ENCODE measurements at regions not wholly inside any gene's neighbourhood (a gene's known extent, or its start where the extent isn't known, plus 50 kb on each side); places are given as distances from the start of the nearest gene placed in this dataset.
"Not testable (repeated sequence)": the region's sequence is repeated elsewhere in the genome, so short reads cannot be mapped to it uniquely, and the experiment has no call there.

DNA sequence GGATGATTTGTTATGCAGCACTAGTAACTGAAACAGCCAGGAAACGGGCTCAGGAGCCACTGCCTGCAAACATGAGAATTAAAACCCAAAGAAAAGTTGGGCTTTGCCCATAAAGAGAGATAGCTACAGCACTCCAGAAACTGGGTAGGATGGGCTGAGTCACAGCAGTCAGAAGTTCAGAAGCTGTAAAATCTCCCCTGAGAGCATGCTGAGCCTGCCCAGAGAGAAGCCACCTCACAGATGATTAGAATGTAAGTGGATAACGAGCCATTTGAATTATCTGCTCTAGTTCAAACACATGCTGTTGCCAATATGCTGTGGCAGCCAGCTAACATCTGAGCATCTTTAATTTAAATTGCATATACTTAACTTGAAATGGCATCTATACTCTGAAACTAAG, 388.1 kb upstream of the ACVR2A start:
- DNase-seq (no peak), ATAC-seq (no peak)
- intact Hi-C loops (cut with micrococcal nuclease): no loop called here

DNA sequence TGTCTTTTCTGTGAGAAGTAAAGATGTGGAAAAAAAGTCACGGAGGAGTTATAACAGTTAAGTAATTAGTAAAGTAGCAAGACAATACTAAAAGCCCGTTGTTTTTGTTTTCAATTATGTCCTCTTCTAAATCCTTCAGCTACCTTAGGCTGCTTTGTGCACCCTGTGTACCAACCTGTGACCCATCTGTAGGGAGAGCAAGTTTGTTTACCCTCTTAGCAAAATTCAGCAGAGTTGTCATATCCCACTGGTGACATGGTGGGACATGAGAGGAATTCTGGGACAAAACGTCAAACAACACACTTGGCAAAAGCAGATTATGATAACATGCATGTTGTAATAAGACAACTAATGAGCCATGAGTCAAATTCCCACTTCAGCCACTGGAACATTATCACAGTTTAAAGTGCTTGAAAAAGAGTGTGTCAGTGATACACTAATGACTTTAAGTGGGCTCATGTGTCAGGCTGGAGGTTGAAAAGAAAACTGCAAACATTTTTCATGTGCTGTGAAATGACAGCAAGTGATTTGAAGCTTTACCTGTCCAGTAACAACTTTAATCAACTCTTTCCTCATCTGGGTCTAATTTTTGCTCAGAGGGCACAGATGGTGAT, 392.8 kb upstream of the ACVR2A start:
- no peak for ATAC-seq
- DNase-seq: no peak
- intact Hi-C loops (cut with micrococcal nuclease): no loop called here

DNA sequence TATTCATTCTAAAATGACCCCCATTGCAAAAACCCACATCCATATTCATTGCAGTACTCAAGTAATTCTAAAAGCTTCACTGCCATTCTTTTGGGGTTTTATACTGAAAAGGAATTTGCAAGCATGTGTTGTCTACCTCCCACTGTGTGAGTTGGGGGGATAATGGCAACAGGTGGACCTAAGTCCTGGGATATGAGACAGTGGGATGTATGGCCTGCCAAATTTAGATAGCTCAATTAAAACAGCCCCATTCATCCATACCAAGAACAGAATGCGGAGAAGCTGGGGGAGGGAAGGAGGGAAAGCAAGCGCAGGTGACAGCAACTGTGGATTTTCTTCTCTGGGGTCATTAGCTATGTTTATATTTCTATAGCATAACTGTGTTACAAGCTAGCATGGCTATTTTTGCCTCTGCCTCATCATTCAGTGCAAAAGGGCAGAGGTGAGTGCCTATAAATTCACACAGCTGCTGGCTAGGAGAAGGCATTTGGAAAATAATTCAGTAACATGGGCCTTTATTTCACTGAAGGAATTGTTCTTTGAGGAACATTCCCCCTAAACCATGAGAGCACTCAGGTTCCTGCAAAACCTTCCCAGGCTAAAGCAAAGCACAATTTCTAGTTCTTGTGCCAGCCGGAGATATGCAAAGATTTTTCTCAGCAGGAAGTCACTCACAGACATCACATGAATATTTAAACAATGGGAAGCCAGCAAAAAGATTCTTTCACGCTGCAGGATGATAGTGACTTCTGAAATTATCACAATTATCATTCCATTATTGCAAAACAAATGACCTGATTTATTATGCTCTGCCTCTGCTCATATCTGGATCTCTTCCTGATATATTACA, 393.9 kb upstream of the ACVR2A start:
- intact Hi-C loops (cut with micrococcal nuclease): no loop called here
- ATAC-seq: no peak
- no peak for DNase-seq

DNA sequence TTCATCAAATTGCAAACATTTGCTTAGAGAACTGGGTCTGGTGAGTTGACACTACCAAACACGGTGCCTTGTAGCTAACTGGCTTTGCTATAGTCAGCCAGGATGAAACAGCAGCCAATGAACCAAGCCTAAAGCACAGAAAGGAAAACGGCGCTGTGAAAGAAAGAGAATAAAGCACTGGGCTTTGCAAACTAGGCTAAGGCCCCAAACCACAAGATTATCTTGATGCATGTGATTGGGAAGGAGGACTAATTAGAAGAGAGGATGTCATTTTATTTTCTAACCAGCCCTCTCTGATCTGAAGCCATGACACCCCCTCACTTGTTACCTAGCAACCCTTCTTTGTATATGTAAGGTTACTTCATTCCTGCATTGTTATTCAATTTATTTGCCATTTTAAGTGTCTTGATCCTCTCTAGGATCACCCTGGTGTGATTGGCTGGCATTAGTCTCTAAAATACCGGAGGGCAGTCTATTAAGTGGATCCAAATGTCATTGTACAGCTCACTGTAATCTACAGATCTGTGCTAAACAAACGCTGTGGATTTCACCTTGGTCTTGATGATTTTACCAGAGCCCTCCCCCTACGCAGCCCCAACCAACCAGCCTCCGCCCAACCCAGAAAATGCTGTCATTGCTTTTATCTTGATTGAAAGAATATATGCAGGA, 395.4 kb upstream of the ACVR2A start:
- ATAC-seq: no peak
- no peak for DNase-seq
- intact Hi-C loops (cut with micrococcal nuclease): no loop called here

DNA sequence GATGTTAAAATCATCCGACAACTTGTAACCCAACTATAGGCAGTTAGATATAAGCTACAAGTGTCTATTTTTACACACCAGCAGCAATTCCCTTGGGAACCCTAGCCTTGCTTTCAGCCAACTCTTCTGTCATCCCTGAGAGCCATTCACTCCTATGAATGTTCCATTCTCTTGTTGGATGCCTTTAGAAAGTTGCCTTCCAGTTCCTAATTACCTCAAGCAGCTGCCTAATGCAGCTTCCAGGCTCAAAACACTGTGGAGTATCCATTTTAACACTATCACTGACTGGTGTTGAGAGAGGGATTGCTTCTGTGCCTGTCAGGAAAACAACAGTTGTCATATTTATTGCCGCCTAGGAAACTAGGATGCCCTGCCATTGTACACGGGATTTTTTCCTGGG, 402.0 kb upstream of the ACVR2A start:
- ATAC-seq (no peak), DNase-seq (no peak)
- intact Hi-C loops (cut with micrococcal nuclease): no loop called here

DNA sequence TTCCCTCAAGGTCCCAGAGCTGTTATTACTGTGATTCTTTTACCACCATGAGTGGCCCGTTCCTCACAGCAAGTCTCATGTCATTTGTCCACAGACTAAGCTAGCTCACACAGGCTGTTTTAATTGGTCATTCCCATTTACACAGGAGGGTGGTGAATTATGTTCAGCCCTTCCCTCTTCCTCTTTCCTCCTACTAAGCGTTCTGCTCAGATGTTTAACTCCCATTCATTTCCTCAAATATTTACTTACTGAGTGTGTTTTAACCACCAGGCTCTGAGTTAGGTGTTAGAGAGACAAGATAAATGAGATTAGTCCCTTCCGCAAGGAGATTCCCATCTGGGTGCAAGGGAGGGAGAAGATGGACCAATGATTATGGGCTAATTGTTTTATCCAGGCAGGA, 403.6 kb upstream of the ACVR2A start:
- DNase-seq (no peak), ATAC-seq (no peak)
- intact Hi-C loops (cut with micrococcal nuclease): no loop called here

DNA sequence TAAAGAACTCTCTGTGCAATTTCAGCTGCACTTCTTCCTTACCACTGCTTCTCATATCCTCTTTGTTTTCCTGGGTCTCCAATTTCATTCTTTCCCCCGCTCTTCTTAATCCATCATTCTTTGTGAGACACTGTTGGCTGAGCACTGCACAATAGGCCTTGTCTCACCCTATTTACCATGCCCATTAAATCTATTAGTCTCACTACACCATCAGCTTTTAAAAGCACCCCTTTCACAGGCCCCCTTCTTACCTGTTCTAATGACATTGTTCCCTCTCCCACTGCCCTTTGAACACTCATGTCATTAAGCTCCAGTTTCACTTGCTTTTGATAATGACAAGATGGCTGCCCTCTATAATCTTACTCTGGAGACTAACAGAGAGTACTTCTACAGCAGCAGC, 404.1 kb upstream of the ACVR2A start:
- intact Hi-C loops (cut with micrococcal nuclease): no loop called here
- DNase-seq: no peak
- ATAC-seq: no peak

DNA sequence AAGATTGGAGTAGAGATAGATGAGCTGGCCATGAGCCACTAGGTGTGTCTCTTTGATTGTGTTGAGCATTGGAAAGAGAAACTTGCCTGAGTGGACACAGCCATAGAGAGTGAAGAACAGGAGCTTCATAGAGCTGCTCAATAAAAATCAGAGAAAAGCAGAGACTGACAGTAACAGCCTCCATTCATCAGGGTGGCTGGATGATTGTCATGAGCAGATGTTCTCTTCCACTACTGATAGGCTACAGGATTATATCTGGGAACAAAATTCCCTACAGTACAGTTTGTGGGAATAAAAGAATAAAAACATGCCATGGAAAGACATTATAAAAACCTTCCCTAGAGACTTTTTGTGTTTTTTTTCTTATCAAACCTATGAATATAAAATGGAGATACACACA, 404.8 kb upstream of the ACVR2A start:
- intact Hi-C loops (cut with micrococcal nuclease): no loop called here
- ATAC-seq (no peak), DNase-seq (no peak)

DNA sequence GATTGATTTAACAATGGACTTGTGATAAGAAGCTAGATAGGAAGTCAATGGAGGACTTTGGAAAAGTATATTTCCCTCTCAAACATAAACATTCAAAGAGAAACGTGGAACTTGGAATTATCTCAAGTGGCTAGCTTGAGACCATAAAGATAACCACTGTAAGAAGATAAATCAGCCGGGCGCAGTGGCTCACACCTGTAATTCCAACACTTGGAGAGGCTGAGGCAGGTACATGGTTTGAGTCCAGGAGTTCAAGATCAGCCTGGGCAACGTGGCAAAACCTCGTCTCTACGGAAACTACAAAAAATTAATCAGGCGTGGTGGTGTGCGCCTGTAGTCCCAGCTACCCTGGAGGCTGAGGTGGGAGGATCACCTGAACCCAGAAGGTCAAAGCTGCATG, 405.9 kb upstream of the ACVR2A start:
- intact Hi-C loops (cut with micrococcal nuclease): no loop called here
- ATAC-seq: no peak

DNA sequence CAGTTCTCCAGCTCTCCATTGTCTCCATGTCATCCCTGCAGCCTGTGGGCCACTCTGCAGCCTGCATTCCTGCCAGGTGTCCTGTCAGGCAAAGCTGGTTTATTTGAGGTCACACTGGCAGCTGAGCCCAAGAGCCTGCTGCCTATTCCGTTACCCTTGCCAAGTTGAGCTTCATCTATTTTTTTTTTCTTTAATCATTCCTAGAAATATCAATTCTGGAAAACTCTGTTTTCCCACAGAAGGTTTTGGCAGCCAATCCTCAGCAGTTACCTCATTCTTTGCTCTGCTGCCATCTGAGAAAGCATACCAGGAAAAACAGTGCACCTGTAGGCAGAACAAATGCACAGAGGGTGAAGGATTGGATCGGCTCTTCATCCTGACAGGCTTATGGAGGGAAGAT, 411.0 kb upstream of the ACVR2A start:
- no peak for ATAC-seq
- no peak for DNase-seq
- intact Hi-C loops (cut with micrococcal nuclease): no loop called here

More for the DNA sequence above, 405.9 kb upstream of the ACVR2A start:
- DNase-seq: no peak

DNA sequence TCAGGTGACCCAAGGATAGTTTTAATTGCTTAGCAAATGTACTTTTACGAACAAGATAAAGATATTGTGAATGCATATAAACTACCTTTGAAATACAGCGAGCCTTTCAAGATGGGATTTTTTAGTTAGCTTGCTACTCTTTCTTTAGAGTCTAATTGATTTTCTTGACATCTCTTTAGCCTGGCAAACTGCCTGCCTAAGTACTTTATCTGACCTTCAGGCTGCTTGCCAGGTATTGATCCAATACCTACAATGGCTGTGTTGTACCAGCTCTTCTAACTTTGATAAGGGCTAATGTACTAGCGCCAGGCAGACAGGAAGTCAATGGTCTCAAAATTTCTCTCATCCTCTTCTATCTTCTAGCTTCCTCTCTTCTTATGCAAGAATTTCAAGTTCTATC, 414.4 kb upstream of the ACVR2A start:
- DNase-seq (no peak), ATAC-seq (no peak)
- intact Hi-C loops (cut with micrococcal nuclease): no loop called here

DNA sequence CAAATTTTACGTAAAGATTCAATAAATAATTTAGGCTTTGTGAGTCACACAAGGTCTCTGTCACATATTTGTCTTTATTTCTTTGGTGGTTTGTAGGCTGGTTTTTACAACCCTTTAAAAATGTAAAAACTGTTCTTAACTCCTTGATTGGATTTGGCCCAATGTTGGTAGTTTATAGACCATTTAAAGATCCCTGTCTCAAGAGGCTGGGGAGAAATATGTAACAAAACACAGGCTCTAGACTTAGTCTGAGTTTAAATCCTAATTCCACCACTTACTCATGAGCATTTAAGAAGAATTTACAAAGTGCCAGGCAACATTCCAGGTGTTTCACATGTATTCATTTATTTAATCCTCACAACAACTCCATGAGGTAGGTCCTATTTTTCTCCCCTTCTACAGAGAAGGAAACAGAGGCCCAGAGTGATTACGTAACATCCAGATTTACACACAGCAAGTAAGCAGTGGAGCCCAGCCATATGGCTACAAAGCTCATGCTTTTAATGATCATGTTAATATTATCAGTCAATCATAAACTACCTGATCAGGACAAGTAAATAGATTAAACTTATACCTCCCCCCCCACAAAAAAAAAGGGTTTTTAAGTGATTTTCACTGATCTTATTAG, 416.6 kb upstream of the ACVR2A start:
- ATAC-seq: no peak
- intact Hi-C loops (cut with micrococcal nuclease): no loop called here

DNA sequence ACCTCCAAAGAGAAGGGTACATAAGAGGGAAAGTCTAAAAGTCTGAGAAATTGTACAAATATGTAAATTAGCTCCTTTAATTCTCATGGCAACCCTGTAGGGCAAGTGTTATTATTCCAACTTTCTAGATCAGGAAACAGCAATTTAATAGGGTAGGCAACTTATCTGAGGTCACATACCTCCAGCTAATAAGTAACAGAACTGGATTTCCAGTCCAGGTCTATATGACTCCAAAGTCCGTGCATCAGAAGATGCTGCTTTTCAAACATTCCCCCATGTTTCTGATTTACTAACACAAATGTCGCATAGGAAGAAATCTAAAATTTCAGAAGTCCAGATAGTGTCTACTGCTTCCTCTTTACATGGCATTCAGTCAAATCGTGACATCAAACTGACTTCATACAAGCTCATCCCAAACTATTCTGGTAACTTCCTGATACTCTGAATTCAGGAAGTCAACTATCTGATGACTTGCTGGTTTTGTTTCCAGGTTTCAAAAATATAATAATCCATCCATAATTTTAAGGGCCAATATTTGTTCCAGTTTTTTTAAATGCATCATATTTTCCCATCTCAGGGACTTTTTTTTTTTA, 419.3 kb upstream of the ACVR2A start:
- DNase-seq (no peak), ATAC-seq (no peak)
- intact Hi-C loops (cut with micrococcal nuclease): no loop called here

More for the DNA sequence above, 416.6 kb upstream of the ACVR2A start:
- no peak for DNase-seq

DNA sequence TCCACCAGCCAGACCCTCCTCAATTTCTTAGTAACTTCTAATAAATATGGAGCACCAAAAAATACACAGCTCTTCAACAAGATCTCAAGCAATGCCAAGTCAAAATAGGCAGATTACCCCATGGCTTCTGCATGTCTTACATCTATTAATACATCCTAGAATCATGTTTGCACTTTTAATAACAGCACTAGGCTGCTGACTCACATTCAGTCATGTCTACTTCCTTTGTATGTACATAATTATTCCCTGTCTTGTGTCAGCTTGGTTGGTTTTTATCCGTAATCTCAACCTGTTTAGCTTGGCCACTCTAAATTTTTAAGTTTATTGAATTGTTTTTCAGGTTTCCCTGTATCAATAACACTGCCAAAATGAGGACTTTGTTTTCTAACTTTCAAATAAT, 420.1 kb upstream of the ACVR2A start:
- ATAC-seq (no peak), DNase-seq (no peak)
- intact Hi-C loops (cut with micrococcal nuclease): no loop called here

DNA sequence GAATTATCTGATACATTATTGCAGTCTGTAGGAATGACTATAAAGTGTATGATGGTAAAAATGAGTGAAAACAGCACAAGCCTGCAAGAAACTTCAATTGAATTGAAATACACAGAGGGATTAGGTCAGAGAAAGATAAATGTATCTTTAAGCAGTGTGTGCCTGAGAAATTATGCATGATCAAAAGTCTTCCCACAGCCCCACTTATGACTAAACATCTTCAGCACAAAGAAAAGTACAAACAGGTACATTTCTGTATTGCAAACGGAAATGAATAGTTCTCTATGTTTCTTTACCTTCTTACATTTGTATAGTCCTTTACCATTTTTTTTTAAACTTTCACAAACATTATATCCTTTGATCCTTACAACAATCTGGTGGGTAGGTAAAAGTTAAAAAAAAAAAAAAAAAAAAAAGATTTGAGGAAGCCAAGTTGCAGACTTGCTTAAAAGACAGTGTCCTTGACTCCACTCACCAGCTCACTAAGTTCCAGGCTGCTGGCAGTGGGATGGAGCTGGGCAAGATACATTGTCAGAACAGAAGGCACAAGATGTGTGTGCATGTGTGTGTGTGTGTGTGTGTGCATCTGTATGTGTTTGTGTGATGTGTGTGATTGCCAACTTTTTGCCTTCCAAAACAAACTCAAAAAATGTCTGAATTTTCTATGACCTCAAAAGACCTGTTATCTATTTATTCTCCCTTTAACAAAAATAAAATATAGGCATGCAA, 423.7 kb upstream of the ACVR2A start:
- ATAC-seq: no peak
- no peak for DNase-seq
- intact Hi-C loops (cut with micrococcal nuclease): no loop called here

DNA sequence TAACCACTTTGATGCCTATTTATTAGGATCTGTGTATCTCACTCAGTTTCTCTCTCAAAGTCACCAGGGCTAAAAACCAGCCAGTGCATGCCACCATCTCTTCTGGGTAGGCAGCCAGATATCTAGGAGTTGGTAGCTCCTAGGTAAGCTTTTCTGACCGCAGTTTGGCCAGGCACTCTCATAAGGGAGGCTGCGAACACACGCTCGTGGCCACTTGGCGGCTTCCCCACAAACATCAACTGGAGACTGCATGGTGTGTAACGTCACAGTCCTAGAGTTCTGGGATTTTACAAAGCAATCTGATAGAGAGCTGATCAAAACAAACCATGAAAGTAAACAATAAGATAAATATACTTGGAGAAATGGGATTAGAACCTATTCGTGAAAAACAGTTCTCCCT, 424.3 kb upstream of the ACVR2A start:
- ATAC-seq (no peak), DNase-seq (no peak)
- intact Hi-C loops (cut with micrococcal nuclease): no loop called here

DNA sequence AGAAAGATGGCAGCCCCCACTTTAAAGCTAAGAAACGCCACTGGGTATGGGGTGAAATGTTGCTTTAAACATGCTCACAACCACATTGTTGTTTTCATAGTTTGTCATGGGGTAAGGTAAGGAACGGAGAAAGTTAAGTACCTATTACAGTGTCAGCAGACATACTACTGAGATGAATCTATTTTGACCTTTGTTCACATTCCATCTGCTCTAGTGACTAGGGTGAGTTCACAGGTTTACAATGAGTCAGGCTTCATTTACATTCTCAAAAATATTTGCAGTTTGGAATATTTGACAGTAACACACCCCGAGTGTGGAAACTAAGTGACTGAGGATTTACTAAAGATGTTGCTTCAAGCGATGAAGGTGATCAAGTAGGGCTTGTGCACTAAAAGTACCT, 428.7 kb upstream of the ACVR2A start:
- no peak for ATAC-seq
- intact Hi-C loops (cut with micrococcal nuclease): no loop called here
- no peak for DNase-seq

DNA sequence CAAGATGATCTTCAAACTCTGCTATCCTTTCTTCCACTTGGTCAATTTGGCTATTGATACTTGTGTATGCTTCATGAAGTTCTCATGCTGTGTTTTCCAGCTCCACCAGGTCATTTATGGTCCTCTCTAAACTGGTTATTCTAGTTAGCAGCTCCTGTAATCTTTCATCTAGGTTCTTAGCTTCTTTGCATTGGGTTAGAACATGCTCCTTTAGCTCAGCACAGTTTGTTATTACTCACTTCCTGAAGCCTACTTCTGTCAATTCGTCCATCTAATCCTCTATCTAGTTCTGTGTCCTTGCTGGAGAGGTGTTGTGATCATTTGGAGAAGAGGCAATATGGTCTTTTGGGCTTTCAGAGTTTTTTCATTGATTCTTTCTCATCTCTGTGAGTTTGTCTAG, 430.2 kb upstream of the ACVR2A start:
- DNase-seq; ATAC-seq; intact Hi-C loops (cut with micrococcal nuclease): not testable (repeated sequence)

DNA sequence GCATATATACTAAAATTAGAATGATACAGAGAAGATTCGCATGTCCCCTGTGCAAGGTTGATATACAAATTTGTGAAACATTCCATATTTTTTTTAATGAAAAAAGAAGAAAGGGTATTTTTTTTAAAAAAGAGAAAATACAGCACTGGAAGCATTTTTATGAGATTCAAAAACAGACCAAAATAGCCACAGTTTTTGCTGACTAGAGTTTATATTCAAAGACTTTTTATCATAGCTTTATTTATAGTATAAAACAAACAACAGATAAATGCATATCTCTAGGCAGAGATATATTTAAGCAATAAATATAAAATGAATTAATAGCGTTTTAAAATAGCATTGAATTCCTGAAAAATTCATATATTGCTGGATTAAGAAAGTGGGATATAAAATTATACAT, 436.5 kb upstream of the ACVR2A start:
- DNase-seq (no peak), ATAC-seq (no peak)
- intact Hi-C loops (cut with micrococcal nuclease): no loop called here

Data from left ventricle myocardium superior (tissue), 1 donor.